IMR-90 (cell line): ENCODE measurements at regions not wholly inside any gene's neighbourhood (a gene's known extent, or its start where the extent isn't known, plus 50 kb on each side); places are given as distances from the start of the nearest gene placed in this dataset.

Source experiments
- ATAC-seq: fragments of 200-7000 bp; cut with Tn5 transposase; 2 replicates; pipeline ENCODE4 v1.9.1; 2020; ENCODE audit warnings: low read depth, mild to moderate bottlenecking, moderate library complexity
- BruUV-seq: library from RNA; stranded (reverse); fragments of 400-500 nt; replicated peaks from 2 replicates; lab custom pipeline; 2021; lab: Mats Ljungman, UMichigan
- CTCF ChIA-PET: fragments of 300-600 bp; formaldehyde crosslinking; extraction: SDS; loops from one replicate; lab custom pipeline; 2021; ENCODE audit warnings: antibody characterized with exemption; lab: Yijun Ruan, JAX
- POLR2A ChIA-PET: fragments of 300-600 bp; sonication (Branson Sonifier 250); formaldehyde crosslinking; loops from one replicate; lab custom pipeline; 2022; ENCODE audit warnings: antibody characterized with exemption; ENCODE audit not compliant: unreplicated experiment; lab: Charles Lee
- DNase-seq: peaks from one replicate; pipeline ENCODE4 v3.0.0; 2013
- H2AFZ ChIP-seq: replicated peaks from 2 replicates; pipeline ENCODE3; 2013; ENCODE audit warnings: low read length, mild to moderate bottlenecking; ENCODE audit not compliant: poor library complexity
- H2AK5ac ChIP-seq: 2 replicates; pipeline ENCODE4 v1.6.1; 2013; ENCODE audit warnings: low read depth, low read length, inconsistent platforms
- H2AK9ac ChIP-seq: replicated peaks from 2 replicates; pipeline ENCODE3; 2013; ENCODE audit warnings: mild to moderate bottlenecking, low read depth, low read length, moderate library complexity; ENCODE audit not compliant: poor library complexity
- H2BK120ac ChIP-seq: 2 replicates; pipeline ENCODE4 v1.6.1; 2013; ENCODE audit warnings: low read depth, low read length, inconsistent platforms
- H2BK15ac ChIP-seq: 3 replicates; pipeline ENCODE4 v1.6.1; 2013; ENCODE audit warnings: low read depth, low read length, inconsistent platforms
- H2BK20ac ChIP-seq: 2 replicates; pipeline ENCODE4 v1.6.1; 2013; ENCODE audit warnings: low read depth, mild to moderate bottlenecking, inconsistent platforms, low read length, moderate library complexity
- H2BK5ac ChIP-seq: 2 replicates; pipeline ENCODE4 v1.6.1; 2013; ENCODE audit warnings: mild to moderate bottlenecking, low read depth, low read length, inconsistent platforms; ENCODE audit not compliant: poor library complexity, severe bottlenecking
- H3K14ac ChIP-seq: replicated peaks from 2 replicates; pipeline ENCODE4 v1.6.1; 2013; ENCODE audit warnings: low read depth, low read length, inconsistent platforms
- H3K18ac ChIP-seq: 2 replicates; pipeline ENCODE4 v1.6.1; 2013; ENCODE audit warnings: low read depth, low read length, control low read depth
- H3K23ac ChIP-seq: 2 replicates; pipeline ENCODE4 v1.6.1; 2013; ENCODE audit warnings: low read depth, low read length, inconsistent platforms
- H3K27ac ChIP-seq: 2 replicates; pipeline ENCODE4 v1.5.1; 2013; ENCODE audit warnings: mild to moderate bottlenecking, control low read depth, low read length; ENCODE audit not compliant: insufficient read depth
- H3K27me3 ChIP-seq: 2 replicates; pipeline ENCODE4 v1.6.1; 2013; ENCODE audit warnings: low read length; ENCODE audit not compliant: control insufficient read depth, insufficient read depth
- H3K36me3 ChIP-seq: 2 replicates; pipeline ENCODE4 v1.6.1; 2013; ENCODE audit warnings: low read length, mixed read lengths; ENCODE audit not compliant: control insufficient read depth, insufficient read depth
- H3K4ac ChIP-seq: 2 replicates; pipeline ENCODE4 v1.6.1; 2013; ENCODE audit warnings: low read depth, low read length, inconsistent platforms
- H3K4me1 ChIP-seq: 2 replicates; pipeline ENCODE4 v1.6.1; 2013; ENCODE audit warnings: low read length, mixed read lengths; ENCODE audit not compliant: control insufficient read depth, insufficient read depth
- H3K4me2 ChIP-seq: 2 replicates; pipeline ENCODE4 v1.6.1; 2013; ENCODE audit warnings: low read depth, mild to moderate bottlenecking, control low read depth, low read length, moderate library complexity
- H3K4me3 ChIP-seq: 2 replicates; pipeline ENCODE4 v1.5.1; 2013; ENCODE audit warnings: low read depth, mild to moderate bottlenecking, control low read depth, low read length, moderate library complexity; ENCODE audit not compliant: insufficient read depth
- H3K56ac ChIP-seq: 2 replicates; pipeline ENCODE4 v1.6.1; 2013; ENCODE audit warnings: low read length, inconsistent platforms; ENCODE audit not compliant: insufficient read depth; ENCODE audit errors: extremely low read depth
- H3K79me1 ChIP-seq, 2 experiments: 2 replicates each; pipeline ENCODE4 v1.6.1; 2013; ENCODE audit warnings: low read length in 2 of 2, inconsistent platforms in 1 of 2, low read depth in 1 of 2
- H3K9ac ChIP-seq: 2 replicates; pipeline ENCODE4 v1.6.1; 2013; ENCODE audit warnings: low read depth, low read length, control low read depth
- H3K9me1 ChIP-seq: 2 replicates; pipeline ENCODE4 v1.6.1; 2013; ENCODE audit warnings: low read length, inconsistent platforms; ENCODE audit not compliant: insufficient read depth
- H3K9me3 ChIP-seq: 2 replicates; pipeline ENCODE4 v1.6.1; 2013; ENCODE audit warnings: low read length; ENCODE audit not compliant: control insufficient read depth, insufficient read depth
- H4K20me1 ChIP-seq: 2 replicates; pipeline ENCODE4 v1.6.1; 2013; ENCODE audit warnings: low read length, inconsistent platforms; ENCODE audit not compliant: insufficient read depth
- H4K5ac ChIP-seq: 2 replicates; pipeline ENCODE4 v1.6.1; 2013; ENCODE audit warnings: mild to moderate bottlenecking, low read depth, low read length, control low read depth
- H4K8ac ChIP-seq, 2 experiments: 2 replicates each; pipeline ENCODE4 v1.6.1; 2013; ENCODE audit warnings: low read depth in 2 of 2, low read length in 2 of 2, control low read depth in 1 of 2, inconsistent platforms in 1 of 2
- H4K91ac ChIP-seq: 2 replicates; pipeline ENCODE4 v1.6.1; 2013; ENCODE audit warnings: low read depth, low read length, inconsistent platforms; ENCODE audit not compliant: insufficient read depth
- CEBPB ChIP-seq: IDR thresholded peaks from 2 replicates; pipeline ENCODE4 v1.6.1; 2012; ENCODE audit warnings: low read depth, low read length, improper control_type of control experiment
- CHD1 ChIP-seq: IDR thresholded peaks from 2 replicates; pipeline ENCODE4 v1.6.1; 2012; ENCODE audit warnings: low read depth, low read length, improper control_type of control experiment
- ELK1 ChIP-seq: fragments of 150-350 bp; IDR thresholded peaks from 2 replicates; pipeline ENCODE4 v1.6.1; 2016; ENCODE audit warnings: low read depth, mild to moderate bottlenecking, low read length, moderate library complexity, borderline replicate concordance
- MAZ ChIP-seq: IDR thresholded peaks from 2 replicates; pipeline ENCODE4 v1.6.1; 2012; ENCODE audit warnings: low read depth, mild to moderate bottlenecking, low read length, improper control_type of control experiment, moderate library complexity, borderline replicate concordance
- MXI1 ChIP-seq: IDR thresholded peaks from 2 replicates; pipeline ENCODE4 v1.6.1; 2012; ENCODE audit warnings: low read depth, mild to moderate bottlenecking, low read length, moderate library complexity, borderline replicate concordance
- NFE2L2 ChIP-seq: fragments of 150-350 bp; IDR thresholded peaks from 2 replicates; pipeline ENCODE4 v1.6.1; 2016; ENCODE audit warnings: low read depth, mild to moderate bottlenecking, low read length
- POLR2A ChIP-seq: IDR thresholded peaks from 2 replicates; pipeline ENCODE4 v1.6.1; 2012; ENCODE audit warnings: mild to moderate bottlenecking, low read depth, low read length
- RAD21 ChIP-seq: IDR thresholded peaks from 2 replicates; pipeline ENCODE4 v1.6.1; 2012; ENCODE audit warnings: low read length, improper control_type of control experiment
- SMC3 ChIP-seq: fragments of 150-350 bp; IDR thresholded peaks from 2 replicates; pipeline ENCODE4 v1.6.1; 2016; ENCODE audit warnings: low read depth, mild to moderate bottlenecking, antibody characterized with exemption, low read length, moderate library complexity
- WGBS, 2 experiments: methylation state at CpG; one replicate each; pipeline versions ENCODE4 v1.1.5 to v1.1.7; 2013; ENCODE audit warnings: missing lambda C conversion rate in 2 of 2; ENCODE audit not compliant: insufficient read length in 1 of 2; ENCODE audit errors: extremely low coverage in 2 of 2; 5-methylcytosine and 5-hydroxymethylcytosine counted together
- dilution Hi-C: fragments of 300-500 bp; cut with HindIII; formaldehyde crosslinking; loops from one replicate; pipeline ENCODE4 v1.14.3; 2018; ENCODE audit warnings: low sequenced_read_pairs; ENCODE audit not compliant: unreplicated experiment
- in situ Hi-C: fragments of 300-500 bp; cut with MboI; formaldehyde crosslinking; loops from 3 replicates; pipeline ENCODE4 v1.14.3; 2019; ENCODE audit warnings: low sequenced_read_pairs, inconsistent platforms, mixed read lengths
- intact Hi-C: fragments of 100-400 bp; cut with micrococcal nuclease; formaldehyde crosslinking; loops from 2 replicates; pipeline ENCODE4 v1.10.0; 2022
- TF ChIP-seq, protein P1 (sequence below): fragments of 150-350 bp; IDR thresholded peaks from 2 replicates; pipeline ENCODE4 v1.6.1; 2017; ENCODE audit warnings: mild to moderate bottlenecking, antibody characterized with exemption, low read length, low read depth
- TF ChIP-seq, protein P2 (sequence below): conservative IDR thresholded peaks from 2 replicates; pipeline ENCODE4 v1.5.1; 2012; ENCODE audit warnings: mild to moderate bottlenecking, low read depth, low read length, improper control_type of control experiment

- ATAC-seq (no peak), DNase-seq (no peak)
- Histone ChIP-seq H3K36me3 (no peaks in the 10 kb centered on the region), H3K14ac (no peak overlapping the region), H2BK15ac (no peak overlapping the region), H2AK9ac (no peak overlapping the region), H3K9me1 (no peaks in the 10 kb centered on the region), H3K79me1 (no peaks in the 10 kb centered on the region), H3K27me3 (no peaks in the 10 kb centered on the region; the same call in 1 of the 2 replicates), H3K4ac (no peak overlapping the region), H2AFZ (no peak overlapping the region), H2AK5ac (no peak overlapping the region), H3K9me3 (peaks cover 4% of the 10 kb centered on the region), H3K56ac (no peak overlapping the region), H3K18ac (no peak overlapping the region), H3K4me3 (no peak overlapping the region), H4K8ac (no peak overlapping the region), H2BK20ac (no peak overlapping the region), H3K4me2 (no peak overlapping the region), H4K20me1 (no peaks in the 10 kb centered on the region), H2BK5ac (no peak overlapping the region), H3K23ac (no peak overlapping the region), H3K9ac (no peak overlapping the region), H4K5ac (no peak overlapping the region), H4K91ac (no peak overlapping the region), H3K4me1 (peaks cover 4% of the 10 kb centered on the region), H2BK120ac (no peak overlapping the region), H3K27ac (no peak overlapping the region)
- TF ChIP-seq MXI1 (no peak), MAZ (no peak), NFE2L2 (no peak), CEBPB (no peak), CHD1 (no peak), RAD21 (no peak), SMC3 (no peak), ELK1 (no peak), POLR2A (no peak)
- TF ChIP-seq, protein P1, sequence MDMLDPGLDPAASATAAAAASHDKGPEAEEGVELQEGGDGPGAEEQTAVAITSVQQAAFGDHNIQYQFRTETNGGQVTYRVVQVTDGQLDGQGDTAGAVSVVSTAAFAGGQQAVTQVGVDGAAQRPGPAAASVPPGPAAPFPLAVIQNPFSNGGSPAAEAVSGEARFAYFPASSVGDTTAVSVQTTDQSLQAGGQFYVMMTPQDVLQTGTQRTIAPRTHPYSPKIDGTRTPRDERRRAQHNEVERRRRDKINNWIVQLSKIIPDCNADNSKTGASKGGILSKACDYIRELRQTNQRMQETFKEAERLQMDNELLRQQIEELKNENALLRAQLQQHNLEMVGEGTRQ, result no peak
- TF ChIP-seq, protein P2, sequence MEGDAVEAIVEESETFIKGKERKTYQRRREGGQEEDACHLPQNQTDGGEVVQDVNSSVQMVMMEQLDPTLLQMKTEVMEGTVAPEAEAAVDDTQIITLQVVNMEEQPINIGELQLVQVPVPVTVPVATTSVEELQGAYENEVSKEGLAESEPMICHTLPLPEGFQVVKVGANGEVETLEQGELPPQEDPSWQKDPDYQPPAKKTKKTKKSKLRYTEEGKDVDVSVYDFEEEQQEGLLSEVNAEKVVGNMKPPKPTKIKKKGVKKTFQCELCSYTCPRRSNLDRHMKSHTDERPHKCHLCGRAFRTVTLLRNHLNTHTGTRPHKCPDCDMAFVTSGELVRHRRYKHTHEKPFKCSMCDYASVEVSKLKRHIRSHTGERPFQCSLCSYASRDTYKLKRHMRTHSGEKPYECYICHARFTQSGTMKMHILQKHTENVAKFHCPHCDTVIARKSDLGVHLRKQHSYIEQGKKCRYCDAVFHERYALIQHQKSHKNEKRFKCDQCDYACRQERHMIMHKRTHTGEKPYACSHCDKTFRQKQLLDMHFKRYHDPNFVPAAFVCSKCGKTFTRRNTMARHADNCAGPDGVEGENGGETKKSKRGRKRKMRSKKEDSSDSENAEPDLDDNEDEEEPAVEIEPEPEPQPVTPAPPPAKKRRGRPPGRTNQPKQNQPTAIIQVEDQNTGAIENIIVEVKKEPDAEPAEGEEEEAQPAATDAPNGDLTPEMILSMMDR, result no peak
- WGBS, 2 experiments, result 79% methylated on average over 2 of the region's 5 CpGs; no CpG with 5 or more reads in 1 of the 2 experiments
- ChIA-PET POLR2A (no interaction called here), CTCF (no interaction called here)
- BruUV-seq, result no TSS peak
- dilution Hi-C loops (no loop called here), in situ Hi-C loops (no loop called here), intact Hi-C loops (no loop called here)
Measured at GRCh38 chr1:56258371-56258770, 321.0 kb downstream of the PLPP3 start.
